Keratinocyte (primary cell): ENCODE measurements at regions not wholly inside any gene's neighbourhood (a gene's known extent, or its start where the extent isn't known, plus 50 kb on each side); places are given as distances from the start of the nearest gene placed in this dataset.
"Not testable (repeated sequence)": the region's sequence is repeated elsewhere in the genome, so short reads cannot be mapped to it uniquely, and the experiment has no call there.

Experiments used
- DNase-seq: peaks from one replicate; pipeline ENCODE4 v3.0.0-alpha.2; 2011; ENCODE audit warnings: low read depth, missing footprints, low spot score
- FAIRE-seq: peaks from 2 replicates; lab custom pipeline; 2011; peaks lifted over from hg19 to GRCh38; lab: Jason Lieb, UNC
- H2AFZ ChIP-seq: 2 replicates; pipeline ENCODE4 v1.6.0; 2012; ENCODE audit warnings: low read length, control low read depth, inconsistent platforms; ENCODE audit not compliant: control insufficient read depth
- H3K27ac ChIP-seq: 2 replicates; pipeline ENCODE4 v1.5.1; 2011; ENCODE audit warnings: low read length; ENCODE audit not compliant: control insufficient read depth, insufficient read depth
- H3K27me3 ChIP-seq: 3 replicates; pipeline ENCODE4 v1.6.0; 2011; ENCODE audit warnings: low read length; ENCODE audit not compliant: control insufficient read depth, insufficient read depth; ENCODE audit errors: extremely low read depth
- H3K36me3 ChIP-seq, 2 experiments: 2 replicates in 1 of 2; 3 replicates in 1 of 2; pipeline ENCODE4 v1.5.1; 2011; ENCODE audit warnings: low read length in 2 of 2, mild to moderate bottlenecking in 1 of 2; ENCODE audit not compliant: control insufficient read depth in 2 of 2, insufficient read depth in 2 of 2; ENCODE audit errors: extremely low read depth in 1 of 2
- H3K4me1 ChIP-seq: 3 replicates; pipeline ENCODE4 v1.5.1; 2011; ENCODE audit warnings: low read length; ENCODE audit not compliant: control insufficient read depth, insufficient read depth; ENCODE audit errors: extremely low read depth
- H3K4me2 ChIP-seq: 3 replicates; pipeline ENCODE4 v1.6.0; 2011; ENCODE audit warnings: low read depth, low read length; ENCODE audit not compliant: control insufficient read depth, insufficient read depth; ENCODE audit errors: extremely low read depth
- H3K4me3 ChIP-seq, 3 experiments: fragments of 200-600 bp in 1 of 3; sonication (generic) in 1 of 3; 2 replicates in 2 of 3; 3 replicates in 1 of 3; pipeline ENCODE4 v1.5.1; 2011 to 2016; ENCODE audit warnings: low read length in 3 of 3, mild to moderate bottlenecking in 3 of 3, control low read depth in 2 of 3, inconsistent platforms in 1 of 3, low read depth in 1 of 3, mixed read lengths in 1 of 3, mixed run types in 1 of 3, moderate library complexity in 1 of 3; ENCODE audit not compliant: control insufficient read depth in 2 of 3, insufficient read depth in 2 of 3; ENCODE audit errors: extremely low read depth in 1 of 3
- H3K79me2 ChIP-seq: 2 replicates; pipeline ENCODE4 v1.6.0; 2012; ENCODE audit warnings: low read length; ENCODE audit not compliant: control insufficient read depth, insufficient read depth
- H3K9ac ChIP-seq: 3 replicates; pipeline ENCODE4 v1.6.0; 2011; ENCODE audit warnings: low read length; ENCODE audit not compliant: control insufficient read depth, insufficient read depth; ENCODE audit errors: extremely low read depth
- H3K9me1 ChIP-seq: 3 replicates; pipeline ENCODE4 v1.6.0; 2011; ENCODE audit warnings: low read length; ENCODE audit not compliant: control insufficient read depth, insufficient read depth; ENCODE audit errors: extremely low read depth
- H3K9me3 ChIP-seq: 2 replicates; pipeline ENCODE4 v1.5.1; 2012; ENCODE audit warnings: low read depth, low read length; ENCODE audit not compliant: control insufficient read depth
- H4K20me1 ChIP-seq: 3 replicates; pipeline ENCODE4 v1.6.0; 2011; ENCODE audit warnings: low read length; ENCODE audit not compliant: control insufficient read depth, insufficient read depth; ENCODE audit errors: extremely low read depth
- EZH2 ChIP-seq: IDR thresholded peaks from one replicate; pipeline ENCODE4 v1.6.1; 2012; ENCODE audit warnings: inconsistent platforms, mild to moderate bottlenecking, low read length, moderate library complexity
- dilution Hi-C: fragments of 300-500 bp; cut with MboI; formaldehyde crosslinking; loops from one replicate; pipeline ENCODE4 v1.7.0; 2020; ENCODE audit warnings: low sequenced_read_pairs; ENCODE audit not compliant: extremely low pct_ligation_motif_present
- TF ChIP-seq, protein P1 (sequence below), 3 experiments: IDR thresholded peaks in 1 of 3; conservative IDR thresholded peaks in 1 of 3; optimal IDR thresholded peaks in 1 of 3; 2 replicates in 2 of 3; 3 replicates in 1 of 3; pipeline versions ENCODE3 to v1.5.1; 2011; ENCODE audit warnings: low read length in 3 of 3, mild to moderate bottlenecking in 3 of 3, moderate library complexity in 2 of 3, control low read depth in 1 of 3, inconsistent platforms in 1 of 3; ENCODE audit not compliant: insufficient read depth in 2 of 3; ENCODE audit errors: extremely low read depth in 1 of 3

DNA sequence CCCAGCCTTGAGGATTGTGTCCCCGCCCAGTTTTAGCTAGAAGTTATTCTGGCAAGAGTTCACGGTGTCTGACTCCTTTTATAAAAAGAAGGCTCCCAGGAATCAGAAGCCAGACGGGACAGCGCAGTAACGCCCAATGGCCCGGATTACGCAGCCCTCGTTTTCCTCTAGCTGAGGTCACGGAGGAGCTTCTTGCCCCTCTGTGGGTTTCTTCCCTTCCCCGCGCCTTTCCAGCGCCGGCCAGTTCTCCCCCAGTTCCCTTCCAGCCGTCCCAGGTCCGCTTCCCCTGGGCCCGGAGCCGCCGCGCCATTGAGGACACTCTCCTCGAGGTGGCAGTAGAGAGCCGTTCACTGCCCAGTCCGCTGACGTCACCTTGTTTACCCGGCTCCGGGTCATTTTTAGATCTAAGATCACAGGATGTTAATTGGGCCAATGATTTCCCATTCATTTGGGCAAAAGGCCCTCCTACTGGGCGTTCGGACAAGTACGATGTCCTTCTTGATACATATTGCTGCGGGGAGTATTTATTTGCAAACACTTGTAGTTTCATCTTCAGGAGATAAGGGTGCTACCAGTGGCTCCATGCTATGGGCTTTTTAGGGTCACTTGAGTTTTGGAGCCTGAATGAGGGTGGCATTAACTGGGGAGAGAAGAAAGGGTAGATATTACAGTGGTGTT, 81.5 kb upstream of the PPM1B start:
- Histone ChIP-seq H3K9me3 (no peaks in the 10 kb centered on the region), H3K36me3 (no peaks in the 10 kb centered on the region), H2AFZ (peak overlapping the region; percentile 81), H3K79me2 (no peaks in the 10 kb centered on the region), H3K27ac (no peak overlapping the region), H3K4me3 (peak overlapping the region in 2 of 3 experiments; percentile 24 to 69), H3K27me3 (no peaks in the 10 kb centered on the region), H4K20me1 (no peaks in the 10 kb centered on the region), H3K9ac (peak overlapping the region; percentile 55), H3K4me1 (peaks cover 5% of the 10 kb centered on the region), H3K4me2 (peak overlapping the region; percentile 75), H3K9me1 (no peaks in the 10 kb centered on the region)
- FAIRE-seq = peak; percentile 75
- no peak for DNase-seq
- TF ChIP-seq EZH2 = no peak
- TF ChIP-seq, protein P1, sequence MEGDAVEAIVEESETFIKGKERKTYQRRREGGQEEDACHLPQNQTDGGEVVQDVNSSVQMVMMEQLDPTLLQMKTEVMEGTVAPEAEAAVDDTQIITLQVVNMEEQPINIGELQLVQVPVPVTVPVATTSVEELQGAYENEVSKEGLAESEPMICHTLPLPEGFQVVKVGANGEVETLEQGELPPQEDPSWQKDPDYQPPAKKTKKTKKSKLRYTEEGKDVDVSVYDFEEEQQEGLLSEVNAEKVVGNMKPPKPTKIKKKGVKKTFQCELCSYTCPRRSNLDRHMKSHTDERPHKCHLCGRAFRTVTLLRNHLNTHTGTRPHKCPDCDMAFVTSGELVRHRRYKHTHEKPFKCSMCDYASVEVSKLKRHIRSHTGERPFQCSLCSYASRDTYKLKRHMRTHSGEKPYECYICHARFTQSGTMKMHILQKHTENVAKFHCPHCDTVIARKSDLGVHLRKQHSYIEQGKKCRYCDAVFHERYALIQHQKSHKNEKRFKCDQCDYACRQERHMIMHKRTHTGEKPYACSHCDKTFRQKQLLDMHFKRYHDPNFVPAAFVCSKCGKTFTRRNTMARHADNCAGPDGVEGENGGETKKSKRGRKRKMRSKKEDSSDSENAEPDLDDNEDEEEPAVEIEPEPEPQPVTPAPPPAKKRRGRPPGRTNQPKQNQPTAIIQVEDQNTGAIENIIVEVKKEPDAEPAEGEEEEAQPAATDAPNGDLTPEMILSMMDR (optimal IDR thresholded peaks at IDR 0.05 in 1 of 3, IDR thresholded peaks at IDR 0.05 in 1 of 3, conservative IDR thresholded peaks at IDR 0.05 in 1 of 3; ENCODE audit: extremely low read depth in 1 of 3, insufficient read depth in 2 of 3, low read length in 3 of 3) = peak; percentile 83 to 97 (median 97)
- dilution Hi-C loops = no loop called here

DNA sequence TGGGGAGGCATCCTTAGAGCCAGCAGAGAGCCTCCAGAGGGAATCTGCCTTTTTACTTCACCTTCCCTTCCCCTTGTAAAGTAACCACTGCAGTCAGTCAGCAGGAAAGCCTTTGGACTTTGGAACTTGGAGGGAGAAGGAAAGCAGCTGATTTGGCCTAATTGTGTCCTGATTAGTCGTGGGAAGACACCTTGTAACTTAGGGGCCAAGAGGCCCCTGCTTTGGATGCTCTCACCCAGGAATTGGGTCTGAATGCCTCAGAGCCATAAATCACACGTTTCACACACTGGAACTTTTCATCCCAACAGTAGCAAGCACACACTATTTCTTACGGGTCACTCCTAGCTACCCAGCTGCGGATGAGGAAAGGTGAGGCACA, 81.0 kb upstream of the PPM1B start:
- H3K27me3 ChIP-seq = no peaks in the 10 kb centered on the region
- TF ChIP-seq EZH2 = no peak
- TF ChIP-seq, protein P1 (optimal IDR thresholded peaks at IDR 0.05 in 1 of 3, IDR thresholded peaks at IDR 0.05 in 1 of 3, conservative IDR thresholded peaks at IDR 0.05 in 1 of 3; ENCODE audit: extremely low read depth in 1 of 3, insufficient read depth in 2 of 3, low read length in 3 of 3) = no peak
- no peak overlapping the region for H3K27ac ChIP-seq
- peak overlapping the region; percentile 75 for H3K4me2 ChIP-seq
- FAIRE-seq (no peak), DNase-seq (no peak)
- peak overlapping the region in 1 of 3 experiments; percentile 69 for H3K4me3 ChIP-seq
- no peaks in the 10 kb centered on the region for H3K9me3 ChIP-seq
- H3K9me1 ChIP-seq = no peaks in the 10 kb centered on the region
- dilution Hi-C loops = no loop called here
- no peak overlapping the region for H3K9ac ChIP-seq
- H2AFZ ChIP-seq = peak overlapping the region; percentile 51
- H3K36me3 ChIP-seq = no peaks in the 10 kb centered on the region
- H3K79me2 ChIP-seq = no peaks in the 10 kb centered on the region
- no peaks in the 10 kb centered on the region for H4K20me1 ChIP-seq
- peaks cover 5% of the 10 kb centered on the region for H3K4me1 ChIP-seq

DNA sequence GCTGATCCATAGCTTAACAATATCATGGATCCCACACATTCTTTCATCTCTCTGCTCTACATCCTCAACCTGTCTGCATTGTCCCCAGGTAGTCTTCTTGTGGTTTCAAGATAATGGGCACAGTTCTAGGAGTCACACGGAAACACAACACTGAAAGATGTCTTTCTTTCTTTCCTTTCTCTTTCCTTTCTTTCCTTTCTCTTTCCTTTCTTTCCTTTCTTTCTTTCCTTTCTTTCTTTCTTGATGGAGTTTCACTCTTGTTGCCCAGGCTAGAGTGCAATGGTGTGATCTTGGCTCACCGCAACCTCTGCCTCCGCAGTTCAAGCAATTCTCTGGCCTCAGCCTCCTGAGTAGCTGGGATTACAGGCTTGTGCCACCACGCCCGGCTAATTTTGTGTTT, 76.2 kb upstream of the PPM1B start:
- H3K9ac ChIP-seq, H3K9me1 ChIP-seq, H3K27ac ChIP-seq, H3K4me3 ChIP-seq, H3K36me3 ChIP-seq, FAIRE-seq, H3K27me3 ChIP-seq, H3K9me3 ChIP-seq, dilution Hi-C loops, H4K20me1 ChIP-seq, H3K4me1 ChIP-seq, H2AFZ ChIP-seq, DNase-seq, H3K79me2 ChIP-seq, H3K4me2 ChIP-seq: not testable (repeated sequence)
